Upper lobe of left lung (tissue), 4 donors: ENCODE measurements at regions not wholly inside any gene's neighbourhood (a gene's known extent, or its start where the extent isn't known, plus 50 kb on each side); places are given as distances from the start of the nearest gene placed in this dataset.

ENCODE experiments used
- CTCF ChIP-seq, 6 experiments: fragments of 450-650 bp in 4 of 6; fragments of 200-600 bp in 2 of 6; sonication (generic) in 2 of 6; IDR thresholded peaks; one replicate each; pipeline ENCODE4 v1.5.1; 2016 to 2019; ENCODE audit warnings: antibody characterized with exemption in 6 of 6
- EP300 ChIP-seq, 4 donors: sonication (generic); formaldehyde crosslinking; IDR thresholded peaks; one replicate each; pipeline ENCODE4 v1.5.1; 2017; ENCODE audit warnings: antibody characterized with exemption in 4 of 4, control low read depth in 2 of 4
- POLR2A ChIP-seq, 4 donors: fragments of 450-650 bp; IDR thresholded peaks; one replicate each; pipeline ENCODE4 v1.5.1; 2016 to 2017; ENCODE audit warnings: antibody characterized with exemption in 4 of 4, mild to moderate bottlenecking in 2 of 4
- POLR2AphosphoS5 ChIP-seq, 2 donors: sonication (generic); formaldehyde crosslinking; IDR thresholded peaks; one replicate each; pipeline ENCODE4 v1.5.1; 2017; ENCODE audit warnings: antibody characterized with exemption in 2 of 2

- TF ChIP-seq EP300 (IDR thresholded peaks at IDR 0.05) (no peak), CTCF (IDR thresholded peaks at IDR 0.05) (no peak), POLR2AphosphoS5 (IDR thresholded peaks at IDR 0.05) (no peak), POLR2A (IDR thresholded peaks at IDR 0.05) (no peak)
These were observed 55.7 kb upstream of the RUNX3 start for GRCh38 chr1:24985737-24986136.
